Esophagus muscularis mucosa (tissue), 4 donors: ENCODE measurements at regions not wholly inside any gene's neighbourhood (a gene's known extent, or its start where the extent isn't known, plus 50 kb on each side); places are given as distances from the start of the nearest gene placed in this dataset.
A peak's percentile ranks its signal among the peaks of the same experiment; 100 is the strongest.

Source experiments
- DNase-seq: peaks from one replicate; pipeline ENCODE4 v3.0.0-alpha.2; 2017; ENCODE audit errors: extremely low spot score
- H3K27ac ChIP-seq, 4 donors: fragments of 200-600 bp; sonication (generic); replicated peaks in 1 of 4; 1 replicate in 3 of 4; 2 replicates in 1 of 4; pipeline ENCODE4 v1.5.1; 2016 to 2019; ENCODE audit warnings: mild to moderate bottlenecking in 1 of 4
- H3K27me3 ChIP-seq, 4 donors: fragments of 200-600 bp; sonication (generic); one replicate each; pipeline versions ENCODE4 v1.5.1 to v1.6.0; 2016 to 2019
- H3K36me3 ChIP-seq, 4 donors: fragments of 200-600 bp; sonication (generic); one replicate each; pipeline ENCODE4 v1.5.1; 2016 to 2019
- H3K4me1 ChIP-seq, 4 donors: fragments of 200-600 bp; sonication (generic); one replicate each; pipeline ENCODE4 v1.5.1; 2016 to 2019
- H3K4me3 ChIP-seq, 4 donors: fragments of 200-600 bp; sonication (generic); 1 replicate in 2 of 4; 2 replicates in 2 of 4; pipeline ENCODE4 v1.5.1; 2016 to 2019; ENCODE audit warnings: mild to moderate bottlenecking in 4 of 4, moderate library complexity in 1 of 4
- H3K9me3 ChIP-seq, 4 donors: fragments of 200-600 bp; sonication (generic); 1 replicate in 3 of 4; 2 replicates in 1 of 4; pipeline ENCODE4 v1.5.1; 2016 to 2019
- CTCF ChIP-seq, 3 experiments: fragments of 200-600 bp in 2 of 3; fragments of 450-650 bp in 1 of 3; sonication (generic) in 2 of 3; IDR thresholded peaks; one replicate each; pipeline ENCODE4 v1.5.1; 2017 to 2019; ENCODE audit warnings: antibody characterized with exemption in 3 of 3, mild to moderate bottlenecking in 2 of 3, moderate library complexity in 1 of 3
- EP300 ChIP-seq: sonication (generic); formaldehyde crosslinking; IDR thresholded peaks from one replicate; pipeline ENCODE4 v1.6.1; 2017; ENCODE audit warnings: antibody characterized with exemption
- POLR2A ChIP-seq: fragments of 450-650 bp; IDR thresholded peaks from one replicate; pipeline ENCODE4 v1.6.1; 2017; ENCODE audit warnings: antibody characterized with exemption, moderate library complexity, mild to moderate bottlenecking, low read depth
- POLR2AphosphoS5 ChIP-seq, 2 donors: sonication (generic); formaldehyde crosslinking; IDR thresholded peaks; one replicate each; pipeline ENCODE4 v1.6.1; 2017; ENCODE audit warnings: antibody characterized with exemption in 2 of 2
- WGBS: methylation state at CpG from one replicate; pipeline ENCODE4 v1.1.5; 2018; 5-methylcytosine and 5-hydroxymethylcytosine counted together
- intact Hi-C: fragments of 100-400 bp; cut with DNase I; formaldehyde crosslinking; loops from one replicate; pipeline ENCODE4 v1.15.1; 2023

GRCh38 chr2:114049280-114049679 is 159.4 kb downstream of the ACTR3 start:
- Histone ChIP-seq H3K27ac (no peak overlapping the region), H3K4me1 (no peaks in the 10 kb centered on the region), H3K4me3 (no peak overlapping the region), H3K27me3 (peaks cover 0 to 5% (median 0%) of the 10 kb centered on the region in 4 donors), H3K9me3 (no peaks in the 10 kb centered on the region), H3K36me3 (no peaks in the 10 kb centered on the region)
- intact Hi-C loops, result no loop called here
- TF ChIP-seq POLR2AphosphoS5 (IDR thresholded peaks at IDR 0.05), result no peak
- TF ChIP-seq CTCF (IDR thresholded peaks at IDR 0.05), result no peak
- no peak for TF ChIP-seq EP300
- TF ChIP-seq POLR2A, result no peak
- 74% methylated on average over 4 of the region's 4 CpGs for whole genome bisulfite sequencing
- peak; percentile 53 for DNase-seq

GRCh38 chr2:114049826-114050225 is 159.9 kb downstream of the ACTR3 start:
- Histone ChIP-seq H3K4me3 (no peak overlapping the region), H3K4me1 (no peaks in the 10 kb centered on the region), H3K9me3 (no peaks in the 10 kb centered on the region), H3K36me3 (no peaks in the 10 kb centered on the region), H3K27me3 (peaks cover 0 to 5% (median 0%) of the 10 kb centered on the region in 4 donors), H3K27ac (no peak overlapping the region)
- 69% methylated on average over 2 of the region's 2 CpGs for WGBS
- no peak for TF ChIP-seq CTCF (IDR thresholded peaks at IDR 0.05)
- TF ChIP-seq POLR2A, result no peak
- TF ChIP-seq POLR2AphosphoS5 (IDR thresholded peaks at IDR 0.05), result no peak
- TF ChIP-seq EP300, result no peak
- DNase-seq, result no peak
- intact Hi-C loops, result no loop called here

GRCh38 chr2:114056294-114057143 is 166.6 kb downstream of the ACTR3 start:
- Histone ChIP-seq H3K27ac (no peak overlapping the region), H3K9me3 (peaks cover 0 to under 1% (median 0%) of the 10 kb centered on the region in 4 donors), H3K36me3 (no peaks in the 10 kb centered on the region), H3K27me3 (no peaks in the 10 kb centered on the region), H3K4me3 (no peak overlapping the region), H3K4me1 (no peaks in the 10 kb centered on the region)
- no peak for TF ChIP-seq POLR2AphosphoS5 (IDR thresholded peaks at IDR 0.05)
- no peak for TF ChIP-seq POLR2A
- TF ChIP-seq EP300, result no peak
- TF ChIP-seq CTCF (IDR thresholded peaks at IDR 0.05), result no peak
- 76% methylated on average over 6 of the region's 6 CpGs for WGBS
- intact Hi-C loops, result no loop called here
- peak; percentile 53 for DNase-seq

GRCh38 chr2:114057638-114058037 is 167.7 kb downstream of the ACTR3 start:
- no peak for DNase-seq
- Histone ChIP-seq H3K27me3 (no peaks in the 10 kb centered on the region), H3K9me3 (peaks cover 0 to 3% (median 0%) of the 10 kb centered on the region in 4 donors), H3K36me3 (no peaks in the 10 kb centered on the region), H3K4me3 (no peak overlapping the region), H3K27ac (no peak overlapping the region), H3K4me1 (no peaks in the 10 kb centered on the region)
- no peak for TF ChIP-seq POLR2A
- no peak for TF ChIP-seq EP300
- no peak for TF ChIP-seq CTCF (IDR thresholded peaks at IDR 0.05)
- TF ChIP-seq POLR2AphosphoS5 (IDR thresholded peaks at IDR 0.05), result no peak
- 87% methylated on average over 6 of the region's 6 CpGs for WGBS
- intact Hi-C loops, result no loop called here
